Hepatocyte (in vitro differentiated cells): ENCODE measurements at regions not wholly inside any gene's neighbourhood (a gene's known extent, or its start where the extent isn't known, plus 50 kb on each side); places are given as distances from the start of the nearest gene placed in this dataset.

Experiments
- DNase-seq: peaks from one replicate; pipeline ENCODE4 v3.0.0-alpha.2; 2016; ENCODE audit warnings: low spot score
- H2AFZ ChIP-seq: fragments of 200-600 bp; sonication (generic); 2 replicates; pipeline ENCODE4 v1.6.0; 2016; ENCODE audit warnings: antibody characterized with exemption, mild to moderate bottlenecking
- H3K27ac ChIP-seq: fragments of 200-600 bp; sonication (generic); 2 replicates; pipeline ENCODE4 v1.5.1; 2016; ENCODE audit warnings: mild to moderate bottlenecking
- H3K27me3 ChIP-seq: fragments of 200-600 bp; sonication (generic); 2 replicates; pipeline ENCODE4 v1.6.1; 2016
- H3K36me3 ChIP-seq: fragments of 200-600 bp; sonication (generic); replicated peaks from 2 replicates; pipeline ENCODE4 v1.5.1; 2016; ENCODE audit warnings: low read depth; ENCODE audit not compliant: insufficient read depth
- H3K4me1 ChIP-seq: fragments of 200-600 bp; sonication (generic); 2 replicates; pipeline ENCODE4 v1.5.1; 2016; ENCODE audit warnings: mild to moderate bottlenecking, moderate library complexity; ENCODE audit not compliant: insufficient read depth
- H3K4me2 ChIP-seq: fragments of 200-600 bp; sonication (generic); 2 replicates; pipeline ENCODE4 v1.6.0; 2016
- H3K4me3 ChIP-seq: fragments of 200-600 bp; sonication (generic); 2 replicates; pipeline ENCODE4 v1.5.1; 2016; ENCODE audit warnings: mild to moderate bottlenecking
- H3K79me2 ChIP-seq: fragments of 200-600 bp; sonication (generic); 2 replicates; pipeline ENCODE4 v1.6.0; 2017; ENCODE audit warnings: mild to moderate bottlenecking
- H3K9me2 ChIP-seq: fragments of 200-600 bp; sonication (generic); replicated peaks from 2 replicates; pipeline ENCODE4 v1.6.0; 2017; ENCODE audit warnings: mild to moderate bottlenecking; ENCODE audit not compliant: insufficient read depth
- H3K9me3 ChIP-seq: fragments of 200-600 bp; sonication (generic); 2 replicates; pipeline ENCODE4 v1.5.1; 2016; ENCODE audit warnings: low read depth, mild to moderate bottlenecking
- H4K20me1 ChIP-seq: fragments of 200-600 bp; sonication (generic); 2 replicates; pipeline ENCODE4 v1.6.0; 2016; ENCODE audit warnings: mild to moderate bottlenecking; ENCODE audit not compliant: insufficient read depth, poor library complexity, severe bottlenecking
- EZH2 ChIP-seq: fragments of 200-600 bp; sonication (generic); IDR thresholded peaks from 2 replicates; pipeline ENCODE4 v1.6.1; 2016; ENCODE audit warnings: antibody characterized with exemption, mild to moderate bottlenecking, borderline replicate concordance
- EZH2phosphoT487 ChIP-seq: fragments of 200-600 bp; sonication (generic); IDR thresholded peaks from one replicate; pipeline ENCODE4 v1.6.1; 2018; ENCODE audit warnings: antibody characterized with exemption, mild to moderate bottlenecking, low read depth, moderate library complexity; ENCODE audit not compliant: unreplicated experiment, severe bottlenecking
- WGBS: methylation state at CpG from one replicate; pipeline ENCODE4 v1.1.6; 2016; ENCODE audit warnings: low lambda C conversion rate; ENCODE audit errors: missing lambda C conversion rate; 5-methylcytosine and 5-hydroxymethylcytosine counted together
- TF ChIP-seq, protein P1 (sequence below): fragments of 200-600 bp; sonication (generic); IDR thresholded peaks from 2 replicates; pipeline ENCODE4 v1.5.1; 2016; ENCODE audit warnings: antibody characterized with exemption, mild to moderate bottlenecking; ENCODE audit not compliant: poor library complexity

DNA sequence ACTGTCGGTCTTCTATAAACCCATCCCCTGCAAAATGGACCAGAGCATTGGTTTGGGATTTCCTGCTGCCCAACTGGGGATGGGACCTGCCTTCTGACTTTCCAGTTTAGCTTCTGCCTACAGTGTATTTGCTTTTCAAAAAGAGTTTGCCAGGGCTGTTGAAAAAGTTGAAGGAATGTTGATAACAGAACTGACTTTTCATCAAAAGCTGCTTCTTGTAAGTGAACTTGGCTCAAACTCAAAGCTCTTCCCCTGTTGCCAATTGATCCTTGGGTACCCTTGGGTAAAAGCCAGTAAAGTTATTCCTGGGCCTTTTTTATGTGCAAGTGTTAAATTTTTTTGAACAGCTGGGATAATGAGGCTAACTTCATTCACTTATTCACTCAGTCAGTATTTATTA is 142.9 kb upstream of the SLC30A5 start:
- no peak for DNase-seq
- Histone ChIP-seq H3K4me1 (peaks cover 14% of the 10 kb centered on the region), H3K4me2 (no peak overlapping the region), H2AFZ (no peak overlapping the region), H3K4me3 (no peak overlapping the region), H3K27ac (peak overlapping the region; percentile 41), H3K9me3 (no peaks in the 10 kb centered on the region), H3K79me2 (no peaks in the 10 kb centered on the region), H3K36me3 (no peaks in the 10 kb centered on the region), H3K27me3 (no peaks in the 10 kb centered on the region), H3K9me2 (no peaks in the 10 kb centered on the region), H4K20me1 (no peaks in the 10 kb centered on the region)
- WGBS, result 93% methylated on average over 1 of the region's 1 CpG
- TF ChIP-seq EZH2 (no peak), EZH2phosphoT487 (no peak)
- TF ChIP-seq, protein P1, sequence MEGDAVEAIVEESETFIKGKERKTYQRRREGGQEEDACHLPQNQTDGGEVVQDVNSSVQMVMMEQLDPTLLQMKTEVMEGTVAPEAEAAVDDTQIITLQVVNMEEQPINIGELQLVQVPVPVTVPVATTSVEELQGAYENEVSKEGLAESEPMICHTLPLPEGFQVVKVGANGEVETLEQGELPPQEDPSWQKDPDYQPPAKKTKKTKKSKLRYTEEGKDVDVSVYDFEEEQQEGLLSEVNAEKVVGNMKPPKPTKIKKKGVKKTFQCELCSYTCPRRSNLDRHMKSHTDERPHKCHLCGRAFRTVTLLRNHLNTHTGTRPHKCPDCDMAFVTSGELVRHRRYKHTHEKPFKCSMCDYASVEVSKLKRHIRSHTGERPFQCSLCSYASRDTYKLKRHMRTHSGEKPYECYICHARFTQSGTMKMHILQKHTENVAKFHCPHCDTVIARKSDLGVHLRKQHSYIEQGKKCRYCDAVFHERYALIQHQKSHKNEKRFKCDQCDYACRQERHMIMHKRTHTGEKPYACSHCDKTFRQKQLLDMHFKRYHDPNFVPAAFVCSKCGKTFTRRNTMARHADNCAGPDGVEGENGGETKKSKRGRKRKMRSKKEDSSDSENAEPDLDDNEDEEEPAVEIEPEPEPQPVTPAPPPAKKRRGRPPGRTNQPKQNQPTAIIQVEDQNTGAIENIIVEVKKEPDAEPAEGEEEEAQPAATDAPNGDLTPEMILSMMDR, result no peak

DNA sequence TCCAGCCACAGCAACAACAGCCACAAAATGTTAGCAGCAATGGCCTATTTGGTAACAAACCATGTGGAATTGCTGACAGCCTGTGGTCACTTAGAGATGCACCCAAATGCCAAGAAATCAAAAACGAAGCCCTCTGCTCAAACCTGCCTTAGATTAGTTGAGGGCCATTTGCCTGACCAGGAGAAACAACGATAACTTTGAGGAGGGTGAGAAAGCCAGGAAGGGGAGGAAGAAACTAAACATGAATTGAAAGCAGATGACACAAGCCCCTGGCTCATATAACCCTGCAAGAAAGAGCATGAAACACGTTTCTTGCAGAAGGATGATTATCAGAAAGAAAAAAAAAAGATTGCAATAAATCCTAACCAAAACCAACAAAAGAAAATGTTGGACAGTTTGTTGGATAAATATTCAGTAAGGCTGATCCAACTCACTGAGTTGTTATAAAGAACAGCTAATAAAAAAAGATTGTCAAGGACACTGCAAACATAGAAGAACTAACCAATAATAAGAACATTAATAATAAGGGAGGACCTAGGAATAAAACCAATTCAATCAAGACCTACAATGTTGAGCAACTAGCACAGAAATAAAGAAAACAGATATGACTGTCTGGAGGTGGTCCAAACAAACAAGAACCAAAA is 140.5 kb upstream of the SLC30A5 start:
- H3K27ac ChIP-seq, result no peak overlapping the region

DNA sequence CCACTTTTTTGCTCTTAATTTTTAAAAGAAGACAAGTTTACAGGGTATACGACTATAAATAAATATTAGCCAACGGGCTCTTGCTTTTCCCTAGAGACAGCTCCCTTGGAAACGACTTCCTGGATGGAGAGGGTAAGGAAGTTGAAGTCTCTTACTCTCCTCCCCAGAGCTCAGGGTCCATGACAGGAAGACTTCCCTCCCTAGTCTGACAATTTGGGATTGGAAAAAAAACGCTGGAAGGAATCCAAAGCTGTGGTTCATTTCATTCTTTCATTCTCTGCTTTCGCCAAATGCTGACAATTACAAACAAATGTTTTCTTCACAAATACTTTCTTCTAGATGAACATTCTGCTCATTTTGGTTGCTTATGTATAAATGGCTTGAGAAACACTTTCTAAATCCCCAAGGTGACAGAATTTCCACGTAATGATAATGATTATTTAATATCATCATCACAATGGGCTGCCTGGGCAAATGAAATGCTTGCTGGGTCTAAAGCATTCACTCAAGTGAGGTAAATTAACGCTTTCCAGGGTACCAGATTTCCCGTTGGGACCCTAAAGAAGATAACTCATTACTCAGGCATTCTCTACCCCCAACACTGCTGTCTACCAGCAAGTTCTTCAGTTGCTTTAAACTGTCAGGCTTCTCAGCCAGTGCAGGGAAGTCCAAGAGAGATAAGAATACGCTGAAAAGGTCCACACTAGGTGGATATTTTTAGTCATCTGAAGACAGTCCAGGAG is 139.8 kb upstream of the SLC30A5 start:
- H3K4me2 ChIP-seq, result peak overlapping the region; percentile 9
- WGBS, result 65% methylated on average over 9 of the region's 9 CpGs
- H2AFZ ChIP-seq, result no peak overlapping the region
- H3K9me3 ChIP-seq, result no peaks in the 10 kb centered on the region
- H3K27ac ChIP-seq, result no peak overlapping the region
- no peaks in the 10 kb centered on the region for H3K27me3 ChIP-seq
- H3K79me2 ChIP-seq, result no peaks in the 10 kb centered on the region
- H3K9me2 ChIP-seq, result no peaks in the 10 kb centered on the region
- H3K4me3 ChIP-seq, result no peak overlapping the region
- no peak for TF ChIP-seq EZH2phosphoT487
- TF ChIP-seq, protein P1, result no peak
- no peak for TF ChIP-seq EZH2
- H4K20me1 ChIP-seq, result no peaks in the 10 kb centered on the region
- peak; percentile 34 for DNase-seq
- H3K36me3 ChIP-seq, result no peaks in the 10 kb centered on the region
- peaks cover 14% of the 10 kb centered on the region for H3K4me1 ChIP-seq

More for the DNA sequence above, 140.5 kb upstream of the SLC30A5 start:
- Histone ChIP-seq H3K4me3 (no peak overlapping the region), H3K79me2 (no peaks in the 10 kb centered on the region), H3K27me3 (no peaks in the 10 kb centered on the region), H3K4me1 (peaks cover 14% of the 10 kb centered on the region), H3K9me2 (no peaks in the 10 kb centered on the region), H3K36me3 (no peaks in the 10 kb centered on the region), H2AFZ (no peak overlapping the region), H3K4me2 (no peak overlapping the region), H4K20me1 (no peaks in the 10 kb centered on the region), H3K9me3 (no peaks in the 10 kb centered on the region)
- 73% methylated on average over 3 of the region's 3 CpGs for WGBS
- no peak for TF ChIP-seq EZH2
- TF ChIP-seq, protein P1, result no peak
- no peak for TF ChIP-seq EZH2phosphoT487
- no peak for DNase-seq
